Keratinocyte (primary cell): ENCODE measurements at regions not wholly inside any gene's neighbourhood (a gene's known extent, or its start where the extent isn't known, plus 50 kb on each side); places are given as distances from the start of the nearest gene placed in this dataset.

Experiments
- CTCF ChIP-seq, 3 experiments: IDR thresholded peaks in 1 of 3; conservative IDR thresholded peaks in 1 of 3; optimal IDR thresholded peaks in 1 of 3; 2 replicates in 2 of 3; 3 replicates in 1 of 3; pipeline versions ENCODE3 to v1.5.1; 2011; ENCODE audit warnings: low read length in 3 of 3, mild to moderate bottlenecking in 3 of 3, moderate library complexity in 2 of 3, control low read depth in 1 of 3, inconsistent platforms in 1 of 3; ENCODE audit not compliant: insufficient read depth in 2 of 3; ENCODE audit errors: extremely low read depth in 1 of 3
- EZH2 ChIP-seq: IDR thresholded peaks from one replicate; pipeline ENCODE4 v1.6.1; 2012; ENCODE audit warnings: inconsistent platforms, mild to moderate bottlenecking, low read length, moderate library complexity

DNA sequence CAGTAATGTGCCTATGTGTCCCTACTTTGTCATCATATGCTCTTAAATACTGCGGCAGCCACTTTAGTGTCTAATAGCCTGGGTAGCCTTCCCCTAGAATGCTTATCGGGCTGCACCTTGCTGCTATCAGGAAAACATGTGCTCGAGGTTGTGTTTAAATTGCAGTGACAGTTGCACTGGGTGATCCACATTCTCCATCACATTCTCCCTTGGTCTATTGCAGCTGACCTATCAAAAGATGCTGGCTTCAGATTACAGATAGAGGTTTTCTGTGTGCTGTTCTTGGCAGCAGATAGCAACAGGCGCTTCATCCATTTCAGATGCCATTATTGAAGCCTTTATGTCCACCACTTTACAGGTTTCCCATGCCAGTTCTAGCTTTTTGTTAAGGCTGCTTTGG is 130.1 kb upstream of the MDFIC start:
- TF ChIP-seq CTCF (optimal IDR thresholded peaks at IDR 0.05 in 1 of 3, IDR thresholded peaks at IDR 0.05 in 1 of 3, conservative IDR thresholded peaks at IDR 0.05 in 1 of 3; ENCODE audit: extremely low read depth in 1 of 3, insufficient read depth in 2 of 3, low read length in 3 of 3): no peak
- TF ChIP-seq EZH2: no peak
